Activated T-helper 2 cell treated with anti-CD3 and anti-CD28 coated beads, Interferon-gamma antibody, Interleukin-2, Interleukin-4, amounts not matched to agents 10 μg/mL and 5 μg/mL and 100 μg/mL, durations not matched to agents 14 hours and 24 hours and 36 hours (primary cell): ENCODE measurements at regions not wholly inside any gene's neighbourhood (a gene's known extent, or its start where the extent isn't known, plus 50 kb on each side); places are given as distances from the start of the nearest gene placed in this dataset.
A peak's percentile ranks its signal among the peaks of the same experiment; 100 is the strongest.

ENCODE experiments used
- DNase-seq: peaks from one replicate; pipeline ENCODE4 v3.0.0; 2021; ENCODE audit warnings: low spot score
- H3K27ac Mint-ChIP-seq: one replicate; pipeline ENCODE4 v1.8.0; 2021; ENCODE audit warnings: mixed read lengths
- H3K27me3 Mint-ChIP-seq: one replicate; pipeline ENCODE4 v1.8.0; 2021; ENCODE audit warnings: low read depth, mixed read lengths
- H3K36me3 Mint-ChIP-seq: one replicate; pipeline ENCODE4 v1.8.0; 2021; ENCODE audit warnings: low read depth, mixed read lengths
- H3K4me1 Mint-ChIP-seq: one replicate; pipeline ENCODE4 v1.8.0; 2021; ENCODE audit warnings: low read depth, mixed read lengths
- H3K4me3 Mint-ChIP-seq: one replicate; pipeline ENCODE4 v1.8.0; 2021; ENCODE audit warnings: low read depth, mild to moderate bottlenecking, moderate library complexity, mixed read lengths
- H3K9me3 Mint-ChIP-seq: one replicate; pipeline ENCODE4 v1.8.0; 2021; ENCODE audit warnings: mixed read lengths
- intact Hi-C: fragments of 100-400 bp; cut with micrococcal nuclease; formaldehyde crosslinking; loops from one replicate; pipeline ENCODE4 v1.15.1; 2023

DNA sequence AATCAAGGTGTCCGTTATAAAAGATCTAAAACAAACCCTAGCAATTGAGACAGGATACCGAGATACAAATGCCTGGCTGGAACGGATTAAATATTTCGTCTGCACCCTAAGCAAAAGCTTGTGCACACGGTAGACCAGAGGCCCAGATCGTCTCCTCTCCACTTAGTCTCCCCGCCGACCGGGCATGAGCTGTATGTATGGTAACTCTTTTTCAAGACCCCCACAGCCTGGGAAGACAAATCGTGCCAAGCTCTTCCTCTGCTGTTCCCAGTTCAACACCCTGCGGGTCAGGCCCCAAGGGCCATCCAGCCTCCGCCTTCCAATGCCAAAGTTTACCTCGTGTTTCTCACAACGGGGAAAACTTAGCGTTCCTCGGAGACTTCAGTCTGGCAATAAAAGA is 285.7 kb upstream of the GALNT17 start:
- no peaks in the 10 kb centered on the region for H3K36me3 Mint-ChIP-seq

GRCh38 chr7:70849580-70850235 is 282.2 kb upstream of the GALNT17 start:
- no peaks in the 10 kb centered on the region for H3K36me3 Mint-ChIP-seq
- H3K4me1 Mint-ChIP-seq: no peaks in the 10 kb centered on the region
- no peak overlapping the region for H3K4me3 Mint-ChIP-seq
- DNase-seq: no peak
- intact Hi-C loops: no loop called here
- peaks cover 43% of the 10 kb centered on the region for H3K9me3 Mint-ChIP-seq
- H3K27ac Mint-ChIP-seq: no peak overlapping the region
- H3K27me3 Mint-ChIP-seq: no peaks in the 10 kb centered on the region

More for the DNA sequence above, 285.7 kb upstream of the GALNT17 start:
- intact Hi-C loops: no loop called here
- Mint-ChIP-seq H3K4me1 (no peaks in the 10 kb centered on the region), H3K9me3 (peaks cover 51% of the 10 kb centered on the region), H3K27ac (no peak overlapping the region), H3K4me3 (no peak overlapping the region), H3K27me3 (no peaks in the 10 kb centered on the region)
- DNase-seq: no peak

- Mint-ChIP-seq H3K27ac (no peak overlapping the region), H3K4me1 (no peaks in the 10 kb centered on the region), H3K4me3 (no peak overlapping the region), H3K36me3 (no peaks in the 10 kb centered on the region), H3K9me3 (peaks cover 10% of the 10 kb centered on the region), H3K27me3 (no peaks in the 10 kb centered on the region)
- no peak for DNase-seq
- intact Hi-C loops: no loop called here
Observed at GRCh38 chr7:70855373-70855772, 276.6 kb upstream of the GALNT17 start.

- peak; percentile 19 for DNase-seq
- Mint-ChIP-seq H3K4me3 (no peak overlapping the region), H3K4me1 (no peaks in the 10 kb centered on the region), H3K9me3 (peaks cover 4% of the 10 kb centered on the region), H3K27me3 (no peaks in the 10 kb centered on the region), H3K27ac (no peak overlapping the region), H3K36me3 (no peaks in the 10 kb centered on the region)
- intact Hi-C loops: loop anchor here (2.0 kb wide), 1 partner anchor 876 kb away; no protein-coding TSS in a partner anchor
Observed at GRCh38 chr7:70856901-70857630, 274.9 kb upstream of the GALNT17 start.

GRCh38 chr7:70857793-70858545 is 274.0 kb upstream of the GALNT17 start:
- Mint-ChIP-seq H3K4me3 (no peak overlapping the region), H3K27me3 (no peaks in the 10 kb centered on the region), H3K4me1 (no peaks in the 10 kb centered on the region), H3K9me3 (peaks cover 7% of the 10 kb centered on the region), H3K36me3 (no peaks in the 10 kb centered on the region), H3K27ac (no peak overlapping the region)
- DNase-seq: no peak
- intact Hi-C loops: loop anchor here (2.0 kb wide), 1 partner anchor 875 kb away; no protein-coding TSS in a partner anchor

DNA sequence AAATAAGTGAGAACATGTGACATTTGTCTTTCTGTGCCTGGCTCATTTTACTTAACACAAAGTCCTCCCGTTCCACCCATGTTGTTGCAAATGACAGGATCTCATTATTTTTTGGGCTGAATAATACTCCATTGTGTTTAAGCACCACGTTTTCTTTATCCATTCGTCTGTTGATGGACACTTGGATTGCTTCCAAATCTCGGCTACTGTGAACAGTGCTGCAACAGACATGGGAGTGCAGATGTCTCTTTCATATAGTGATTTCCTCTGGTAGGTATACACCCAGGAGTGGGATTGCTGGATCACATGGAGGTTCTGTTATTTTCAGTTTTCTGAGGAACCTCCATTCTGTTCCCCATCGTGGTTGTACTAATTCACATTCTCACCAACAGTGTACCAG is 264.4 kb upstream of the GALNT17 start:
- intact Hi-C loops: no loop called here
- Mint-ChIP-seq H3K36me3 (no peaks in the 10 kb centered on the region), H3K27ac (no peak overlapping the region), H3K4me1 (no peaks in the 10 kb centered on the region), H3K27me3 (no peaks in the 10 kb centered on the region), H3K9me3 (peaks cover 29% of the 10 kb centered on the region), H3K4me3 (no peak overlapping the region)
- no peak for DNase-seq

GRCh38 chr7:70870349-70870748 is 261.6 kb upstream of the GALNT17 start:
- H3K4me3 Mint-ChIP-seq: no peak overlapping the region
- intact Hi-C loops: no loop called here

GRCh38 chr7:70872188-70872587 is 259.8 kb upstream of the GALNT17 start:
- Mint-ChIP-seq H3K36me3 (no peaks in the 10 kb centered on the region), H3K9me3 (peaks cover 20% of the 10 kb centered on the region), H3K4me1 (no peaks in the 10 kb centered on the region), H3K4me3 (no peak overlapping the region), H3K27ac (no peak overlapping the region), H3K27me3 (no peaks in the 10 kb centered on the region)
- intact Hi-C loops: no loop called here
- no peak for DNase-seq

More at GRCh38 chr7:70870349-70870748, 261.6 kb upstream of the GALNT17 start:
- no peak overlapping the region for H3K27ac Mint-ChIP-seq
- H3K36me3 Mint-ChIP-seq: no peaks in the 10 kb centered on the region
- no peaks in the 10 kb centered on the region for H3K27me3 Mint-ChIP-seq
- no peak for DNase-seq
- no peaks in the 10 kb centered on the region for H3K4me1 Mint-ChIP-seq
- peaks cover 12% of the 10 kb centered on the region for H3K9me3 Mint-ChIP-seq

DNA sequence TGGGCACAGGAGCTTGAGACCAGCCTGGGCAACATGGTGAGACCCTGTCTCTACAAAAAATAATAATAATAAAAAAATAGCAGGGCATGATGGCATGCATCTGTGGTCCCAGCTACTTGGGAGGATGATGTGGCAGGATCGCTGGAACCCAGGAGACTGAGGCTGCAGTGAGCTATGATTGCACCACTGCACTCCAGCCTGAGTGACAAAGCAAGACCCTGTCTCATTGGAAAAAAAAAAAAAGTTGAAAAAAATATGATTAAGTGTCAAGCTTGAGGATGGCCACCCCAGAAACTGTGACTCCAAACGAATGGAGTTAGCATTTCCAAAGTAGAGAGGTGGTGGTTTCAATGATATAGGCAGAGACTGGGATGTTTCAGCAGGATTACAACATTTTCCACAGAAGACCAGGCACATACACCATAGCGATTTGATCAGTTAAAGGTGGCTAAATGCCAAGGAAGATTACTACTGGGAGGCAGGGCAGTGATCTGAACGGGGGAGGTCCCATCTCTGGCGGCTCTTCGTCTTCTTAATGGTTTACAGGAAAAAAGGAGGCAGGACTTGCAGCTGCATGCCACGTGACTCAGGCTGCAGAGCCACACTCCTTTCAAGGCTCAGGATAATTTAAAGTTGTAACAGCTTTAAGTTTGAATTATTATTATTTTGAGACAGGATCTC is 250.6 kb upstream of the GALNT17 start:
- Mint-ChIP-seq H3K27ac (no peak overlapping the region), H3K27me3 (no peaks in the 10 kb centered on the region), H3K9me3 (peaks cover 31% of the 10 kb centered on the region), H3K4me3 (no peak overlapping the region), H3K4me1 (no peaks in the 10 kb centered on the region), H3K36me3 (no peaks in the 10 kb centered on the region)
- DNase-seq: no peak
- intact Hi-C loops: no loop called here

GRCh38 chr7:70883750-70884439 is 248.0 kb upstream of the GALNT17 start:
- no peak overlapping the region for H3K4me3 Mint-ChIP-seq
- H3K27ac Mint-ChIP-seq: no peak overlapping the region
- H3K4me1 Mint-ChIP-seq: no peaks in the 10 kb centered on the region
- intact Hi-C loops: no loop called here
- no peaks in the 10 kb centered on the region for H3K27me3 Mint-ChIP-seq
- H3K9me3 Mint-ChIP-seq: peaks cover 31% of the 10 kb centered on the region
- no peaks in the 10 kb centered on the region for H3K36me3 Mint-ChIP-seq
- DNase-seq: no peak

DNA sequence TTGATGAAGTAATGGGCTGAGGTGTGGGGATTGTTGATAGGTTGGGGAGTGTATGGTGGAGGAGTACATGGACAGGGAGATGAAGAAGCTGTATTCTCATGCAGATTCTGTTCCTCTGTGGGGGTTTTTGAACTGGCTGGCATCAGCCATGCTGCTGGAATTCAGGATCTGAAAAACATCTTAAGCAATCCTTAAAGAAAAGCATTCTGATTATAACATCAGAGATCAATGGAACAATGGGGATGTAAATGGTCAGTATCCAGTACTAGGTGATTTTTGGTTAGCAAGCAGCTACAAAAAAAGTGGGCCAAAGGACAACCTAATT is 247.5 kb upstream of the GALNT17 start:
- no peaks in the 10 kb centered on the region for H3K36me3 Mint-ChIP-seq
- H3K4me1 Mint-ChIP-seq: no peaks in the 10 kb centered on the region
- H3K27ac Mint-ChIP-seq: no peak overlapping the region
- no peaks in the 10 kb centered on the region for H3K27me3 Mint-ChIP-seq
- peaks cover 31% of the 10 kb centered on the region for H3K9me3 Mint-ChIP-seq
- intact Hi-C loops: no loop called here
- DNase-seq: no peak
- no peak overlapping the region for H3K4me3 Mint-ChIP-seq

DNA sequence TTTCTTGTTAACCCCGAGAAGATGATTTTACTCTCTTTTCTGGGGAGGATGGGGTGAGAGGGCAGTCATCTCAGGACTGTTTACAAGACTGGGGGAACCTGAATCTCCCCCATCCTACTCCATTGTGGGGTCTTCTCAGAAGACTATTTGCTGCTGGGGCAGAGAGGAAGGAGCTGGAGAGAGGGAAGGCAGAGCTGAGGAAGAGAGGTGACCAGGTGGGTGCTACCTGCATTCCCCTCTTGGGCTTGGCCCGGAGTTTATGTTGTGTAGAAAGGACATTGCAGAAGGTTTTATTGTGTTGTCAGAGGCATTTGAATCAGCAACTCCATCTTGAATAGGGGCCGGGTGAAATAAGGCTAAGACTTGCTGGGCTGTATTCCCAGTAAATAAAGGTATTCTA is 247.1 kb upstream of the GALNT17 start:
- H3K36me3 Mint-ChIP-seq: no peaks in the 10 kb centered on the region
- no peak overlapping the region for H3K27ac Mint-ChIP-seq
- DNase-seq: no peak
- peaks cover 28% of the 10 kb centered on the region for H3K9me3 Mint-ChIP-seq
- no peaks in the 10 kb centered on the region for H3K27me3 Mint-ChIP-seq
- no peaks in the 10 kb centered on the region for H3K4me1 Mint-ChIP-seq
- intact Hi-C loops: no loop called here
- no peak overlapping the region for H3K4me3 Mint-ChIP-seq
